Rectal smooth muscle tissue (tissue), 1 donor: ENCODE measurements at regions not wholly inside any gene's neighbourhood (a gene's known extent, or its start where the extent isn't known, plus 50 kb on each side); places are given as distances from the start of the nearest gene placed in this dataset.

Experiments
- H3K27ac ChIP-seq: one replicate; pipeline ENCODE4 v1.7.0; 2013; ENCODE audit warnings: low read depth, low read length, inconsistent platforms
- H3K27me3 ChIP-seq: one replicate; pipeline ENCODE4 v1.7.0; 2013; ENCODE audit warnings: low read length; ENCODE audit not compliant: control insufficient read depth, insufficient read depth
- H3K36me3 ChIP-seq: one replicate; pipeline ENCODE4 v1.7.0; 2013; ENCODE audit warnings: low read length; ENCODE audit not compliant: control insufficient read depth, insufficient read depth
- H3K4me1 ChIP-seq: one replicate; pipeline ENCODE4 v1.7.0; 2013; ENCODE audit warnings: low read length; ENCODE audit not compliant: control insufficient read depth, insufficient read depth
- H3K4me3 ChIP-seq: one replicate; pipeline ENCODE4 v1.7.0; 2013; ENCODE audit warnings: low read length
- H3K9ac ChIP-seq: one replicate; pipeline ENCODE4 v1.7.0; 2013; ENCODE audit warnings: low read length

DNA sequence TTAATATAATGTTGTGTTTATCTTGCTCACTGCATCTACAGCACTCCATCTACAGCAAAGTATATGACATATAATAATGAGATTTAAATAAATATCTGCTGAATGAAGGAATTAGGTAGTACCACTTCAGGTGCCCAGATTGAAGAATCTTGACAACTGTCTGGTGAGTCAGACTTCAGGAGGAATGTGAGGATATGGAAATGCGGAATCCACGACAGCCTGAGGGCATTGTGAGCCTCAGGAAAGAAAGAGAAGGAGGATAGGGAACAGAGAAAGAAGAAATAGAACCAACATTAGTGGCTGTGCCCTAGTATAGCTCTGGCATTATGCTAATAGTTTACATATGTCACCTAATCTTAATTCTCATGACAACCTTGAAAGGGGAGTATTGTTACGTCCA lies 304.4 kb downstream of the AASDHPPT start:
- Histone ChIP-seq H3K4me3 (no peak overlapping the region), H3K27ac (no peak overlapping the region), H3K36me3 (no peaks in the 10 kb centered on the region), H3K4me1 (no peaks in the 10 kb centered on the region), H3K27me3 (no peaks in the 10 kb centered on the region), H3K9ac (no peak overlapping the region)

DNA sequence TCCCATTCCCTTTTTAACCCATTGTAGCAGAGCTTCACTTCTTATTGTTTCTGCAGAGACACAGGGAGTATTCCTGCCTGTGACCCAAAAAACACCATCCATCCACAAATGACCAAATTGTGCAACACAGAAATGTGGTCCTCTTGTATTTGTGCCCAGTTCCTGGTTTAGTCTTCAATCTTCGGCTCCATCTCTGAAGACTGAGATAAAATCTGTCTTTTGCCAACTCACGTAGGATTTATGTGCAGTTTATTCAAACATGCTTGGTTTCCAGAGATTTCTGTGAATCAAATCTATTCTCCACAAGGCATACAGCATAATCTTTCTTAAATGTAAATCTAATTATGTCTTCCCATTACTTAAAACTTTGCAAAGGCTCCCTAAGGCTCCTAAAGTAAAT lies 307.0 kb downstream of the AASDHPPT start:
- Histone ChIP-seq H3K36me3 (no peaks in the 10 kb centered on the region), H3K27me3 (no peaks in the 10 kb centered on the region), H3K4me3 (no peak overlapping the region), H3K27ac (no peak overlapping the region), H3K9ac (no peak overlapping the region), H3K4me1 (no peaks in the 10 kb centered on the region)

DNA sequence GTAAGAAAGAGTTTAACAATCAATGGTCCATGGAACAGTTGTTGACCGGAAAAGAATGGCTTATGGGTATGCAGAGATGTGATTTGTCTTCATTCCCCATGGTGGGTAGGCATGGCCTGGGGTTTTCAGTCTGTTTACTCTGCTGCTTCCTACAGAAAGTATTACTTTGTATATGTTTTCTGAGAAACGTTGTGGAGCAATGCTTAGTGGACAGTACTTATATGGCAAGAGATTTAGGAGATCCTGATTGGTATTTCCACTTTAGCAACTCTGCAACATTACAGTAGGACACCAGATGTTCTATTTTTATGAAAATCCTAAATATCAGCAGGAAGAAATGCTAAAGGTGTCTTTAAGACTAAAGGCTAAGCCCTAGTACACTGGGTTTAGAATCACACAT lies 309.1 kb downstream of the AASDHPPT start:
- no peak overlapping the region for H3K27ac ChIP-seq
- no peaks in the 10 kb centered on the region for H3K27me3 ChIP-seq
- H3K4me3 ChIP-seq = no peak overlapping the region
- no peaks in the 10 kb centered on the region for H3K36me3 ChIP-seq
- no peak overlapping the region for H3K9ac ChIP-seq
- H3K4me1 ChIP-seq = no peaks in the 10 kb centered on the region

DNA sequence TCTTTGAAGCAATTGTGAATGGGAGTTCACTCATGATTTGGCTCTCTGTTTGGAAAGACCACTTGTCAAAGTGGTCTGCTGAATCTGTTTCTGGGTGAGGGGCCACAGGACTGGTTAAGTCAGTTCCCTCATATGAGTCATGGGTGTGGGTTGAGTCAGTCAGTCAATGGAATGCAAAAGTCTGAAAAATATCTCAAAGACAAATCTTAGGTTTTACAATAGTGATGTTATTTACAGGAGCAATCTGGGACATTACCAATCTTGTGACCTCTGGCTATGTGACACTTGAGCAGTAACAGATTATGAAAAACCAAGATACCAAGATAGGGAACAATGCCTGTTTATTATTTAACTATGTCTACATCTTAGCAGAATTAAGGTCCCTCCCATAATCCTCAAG lies 311.6 kb downstream of the AASDHPPT start:
- no peaks in the 10 kb centered on the region for H3K36me3 ChIP-seq
- H3K4me3 ChIP-seq = no peak overlapping the region
- H3K9ac ChIP-seq = no peak overlapping the region

DNA sequence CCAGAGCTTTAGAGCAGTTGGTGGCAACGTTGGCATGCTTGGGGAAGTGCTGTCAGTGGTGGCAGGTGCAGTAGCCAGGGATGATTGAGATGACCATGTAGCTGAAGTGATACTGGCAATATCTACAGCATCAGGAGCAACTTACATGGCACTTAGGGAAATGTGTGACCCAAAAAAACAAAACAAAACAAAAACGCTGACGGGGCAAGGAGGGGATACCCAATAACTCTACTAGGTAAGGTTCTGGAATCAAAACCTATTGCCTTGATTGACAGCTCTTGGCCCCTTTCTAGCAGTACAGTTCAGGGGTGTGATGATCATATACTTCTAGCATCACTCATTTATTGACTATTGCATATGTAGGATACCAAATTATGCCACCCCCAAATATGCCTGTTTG lies 312.6 kb downstream of the AASDHPPT start:
- H3K36me3 ChIP-seq = no peaks in the 10 kb centered on the region
- H3K9ac ChIP-seq = no peak overlapping the region
- no peaks in the 10 kb centered on the region for H3K27me3 ChIP-seq
- no peak overlapping the region for H3K27ac ChIP-seq
- H3K4me3 ChIP-seq = no peak overlapping the region
- no peaks in the 10 kb centered on the region for H3K4me1 ChIP-seq

More for the DNA sequence above, 311.6 kb downstream of the AASDHPPT start:
- Histone ChIP-seq H3K27me3 (no peaks in the 10 kb centered on the region), H3K4me1 (no peaks in the 10 kb centered on the region), H3K27ac (no peak overlapping the region)

DNA sequence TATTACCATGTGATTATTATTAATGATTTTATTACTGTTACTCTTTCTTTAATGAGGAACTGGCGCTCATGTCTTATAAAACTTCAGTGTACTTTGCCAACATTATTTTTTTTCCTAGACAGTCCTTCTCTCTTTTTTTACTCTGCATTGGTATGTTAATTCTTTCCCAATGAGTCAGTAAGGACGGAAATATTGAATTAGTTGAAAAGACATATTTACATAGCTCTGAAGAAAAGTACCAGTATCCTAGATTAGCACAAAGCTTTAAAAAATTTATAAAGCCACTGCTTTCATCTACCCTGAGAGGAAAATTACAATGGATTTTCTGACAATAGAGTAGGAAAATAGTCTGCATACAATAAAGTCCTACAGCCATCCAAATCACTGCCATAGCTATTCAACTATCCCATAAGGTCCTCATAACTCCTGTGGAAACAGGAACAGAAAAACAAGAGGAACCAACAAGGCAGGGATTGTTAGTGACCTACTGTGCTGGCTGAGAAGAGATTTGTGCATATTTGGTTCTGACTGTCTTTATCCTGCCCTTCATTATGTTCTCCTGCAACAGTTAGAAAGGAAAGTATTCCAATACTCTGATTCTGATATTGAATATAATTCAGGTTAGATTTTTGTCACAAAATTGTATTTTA lies 314.4 kb downstream of the AASDHPPT start:
- Histone ChIP-seq H3K27me3 (no peaks in the 10 kb centered on the region), H3K27ac (no peak overlapping the region), H3K4me3 (no peak overlapping the region), H3K36me3 (no peaks in the 10 kb centered on the region), H3K4me1 (no peaks in the 10 kb centered on the region), H3K9ac (no peak overlapping the region)

DNA sequence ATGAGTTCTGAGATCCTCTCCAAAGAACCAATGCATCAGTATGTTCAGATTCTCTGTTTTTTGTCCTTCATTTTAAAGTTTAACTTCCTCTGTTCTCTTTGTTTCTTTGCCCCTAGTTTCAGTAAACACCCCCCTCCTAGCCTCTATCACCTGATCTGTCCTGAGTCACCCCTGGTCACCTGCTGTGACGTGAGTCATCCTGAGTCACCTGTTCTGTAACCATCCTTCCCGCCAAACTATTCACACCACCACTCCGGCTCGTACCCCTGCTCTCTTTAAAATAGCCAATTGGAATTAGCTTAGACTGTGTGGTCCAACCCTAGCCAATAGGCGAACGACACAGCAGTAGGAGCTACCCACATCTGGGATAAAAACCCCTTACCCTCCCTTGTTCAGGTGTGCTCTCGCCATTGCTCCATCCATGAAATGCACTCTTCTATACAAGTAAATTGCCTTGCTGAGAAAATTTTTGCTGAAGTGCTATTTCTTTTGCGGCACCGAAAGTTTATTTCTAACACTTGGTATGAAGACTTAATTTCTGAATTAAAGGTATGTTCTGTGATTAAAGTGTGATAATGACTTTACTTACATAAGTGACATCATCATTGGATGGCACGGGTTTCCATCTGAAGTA lies 318.4 kb downstream of the AASDHPPT start:
- Histone ChIP-seq H3K36me3 (no peaks in the 10 kb centered on the region), H3K27me3 (no peaks in the 10 kb centered on the region), H3K27ac (no peak overlapping the region), H3K4me1 (peaks cover 4% of the 10 kb centered on the region), H3K4me3 (no peak overlapping the region), H3K9ac (no peak overlapping the region)

DNA sequence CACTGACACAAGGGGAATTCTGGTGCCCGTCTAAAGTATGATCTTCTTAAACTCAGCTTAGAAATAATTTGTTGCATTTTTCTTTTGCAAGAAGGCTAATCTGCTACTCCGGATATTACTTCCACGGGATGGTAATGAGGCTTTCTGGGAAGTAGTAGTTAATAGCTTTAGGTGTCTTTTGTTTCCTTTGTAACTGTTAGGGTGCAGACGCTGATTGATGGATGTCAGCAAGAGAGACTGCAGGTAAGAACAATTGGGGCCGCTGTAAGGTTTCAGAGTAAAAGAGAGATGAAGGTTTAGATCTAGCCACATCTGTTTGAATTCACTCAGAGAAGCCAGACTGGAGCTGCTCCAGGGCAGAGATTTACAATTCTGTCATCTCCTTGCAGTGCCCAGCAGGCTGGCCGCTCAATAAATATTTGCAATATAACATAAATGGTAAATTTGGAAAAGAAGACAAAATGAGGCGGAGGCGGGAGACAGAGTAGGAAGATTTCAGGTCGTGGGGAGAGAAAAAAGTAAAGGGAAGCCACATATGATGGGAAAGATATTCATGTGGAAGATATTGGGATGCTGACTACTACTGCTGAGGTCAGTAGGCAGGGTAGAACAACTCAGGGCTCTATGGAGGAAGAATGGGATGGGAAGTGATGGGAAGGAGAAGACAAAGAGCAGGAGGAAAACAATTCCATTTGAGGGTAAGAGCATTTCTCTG lies 320.5 kb downstream of the AASDHPPT start:
- H3K9ac ChIP-seq = no peak overlapping the region

DNA sequence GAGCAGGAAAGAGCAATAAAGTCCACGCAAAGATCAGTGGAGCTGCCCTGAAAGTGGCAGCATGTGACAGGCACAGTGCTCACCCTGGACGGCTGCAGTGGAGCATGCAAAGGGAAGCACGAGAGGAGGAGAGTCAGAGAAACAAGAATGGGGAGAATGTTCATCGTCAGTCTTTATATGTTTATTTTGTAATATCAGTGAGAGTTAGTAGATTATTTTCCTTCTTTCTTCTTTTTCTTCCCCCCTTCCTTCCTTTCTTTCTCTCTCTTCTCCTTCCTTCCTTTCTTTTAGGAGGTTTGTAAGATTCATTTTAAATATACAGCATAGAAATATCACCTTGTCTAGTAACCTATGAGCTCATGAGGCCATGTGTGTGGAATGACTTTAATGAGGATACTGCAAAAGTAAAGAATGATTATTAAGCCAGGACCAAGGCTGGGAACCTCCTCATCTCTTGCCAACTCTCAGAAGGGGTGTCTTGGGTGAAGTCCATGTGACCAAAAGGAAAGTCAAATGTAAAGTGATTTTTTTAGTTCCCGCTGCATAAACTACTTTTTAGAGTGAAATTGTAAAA lies 321.1 kb downstream of the AASDHPPT start:
- no peaks in the 10 kb centered on the region for H3K27me3 ChIP-seq

More for the DNA sequence above, 320.5 kb downstream of the AASDHPPT start:
- Histone ChIP-seq H3K27me3 (no peaks in the 10 kb centered on the region), H3K4me3 (no peak overlapping the region), H3K27ac (peak overlapping the region; percentile 1), H3K36me3 (no peaks in the 10 kb centered on the region), H3K4me1 (peaks cover 4% of the 10 kb centered on the region)

DNA sequence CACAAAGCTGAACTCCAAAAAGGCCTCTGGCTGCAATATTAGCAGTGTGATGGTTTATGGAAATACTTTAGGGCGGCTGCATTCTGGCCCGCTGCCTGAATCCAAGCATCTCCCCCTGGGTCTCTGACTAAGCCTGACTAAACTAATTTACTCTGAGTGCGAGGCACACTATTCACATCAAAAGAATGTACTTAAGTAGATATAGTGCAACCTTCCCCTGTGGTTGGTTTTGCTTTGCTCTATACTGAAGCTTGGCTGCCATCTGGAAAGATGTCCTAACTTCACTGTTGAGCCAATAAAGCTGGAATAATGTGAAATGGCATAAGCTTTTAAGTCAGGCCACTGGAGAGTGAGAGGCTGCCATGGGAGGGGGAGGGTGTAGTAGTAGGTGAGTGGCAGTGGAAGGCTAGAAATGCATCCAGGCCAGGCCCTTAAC lies 321.6 kb downstream of the AASDHPPT start:
- Histone ChIP-seq H3K36me3 (no peaks in the 10 kb centered on the region), H3K9ac (no peak overlapping the region), H3K27ac (no peak overlapping the region), H3K4me3 (no peak overlapping the region), H3K4me1 (peaks cover 4% of the 10 kb centered on the region), H3K27me3 (no peaks in the 10 kb centered on the region)

More for the DNA sequence above, 321.1 kb downstream of the AASDHPPT start:
- no peak overlapping the region for H3K4me3 ChIP-seq
- peak overlapping the region; percentile 1 for H3K27ac ChIP-seq
- H3K4me1 ChIP-seq = peaks cover 4% of the 10 kb centered on the region
- no peak overlapping the region for H3K9ac ChIP-seq
- no peaks in the 10 kb centered on the region for H3K36me3 ChIP-seq

DNA sequence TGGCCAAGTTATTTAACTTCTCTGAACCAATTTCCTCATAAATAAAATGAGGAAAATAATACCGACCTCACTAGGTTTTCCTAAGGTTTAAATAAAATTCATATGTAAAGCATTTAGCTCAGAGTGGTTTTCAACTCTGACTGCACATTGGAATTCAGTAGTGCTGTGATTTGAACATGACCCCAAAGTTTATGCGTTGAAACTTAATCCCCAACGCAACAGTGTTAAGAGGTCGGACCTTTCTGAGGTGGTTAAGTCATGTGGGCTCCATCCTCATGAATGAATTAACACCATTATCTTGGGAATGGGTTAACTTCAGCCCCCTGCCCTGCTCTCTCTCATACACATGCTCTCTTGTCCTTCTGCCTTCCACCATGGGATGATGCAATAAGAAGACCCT lies 322.2 kb downstream of the AASDHPPT start:
- no peak overlapping the region for H3K27ac ChIP-seq
- no peak overlapping the region for H3K9ac ChIP-seq
- H3K27me3 ChIP-seq = no peaks in the 10 kb centered on the region
- H3K4me1 ChIP-seq = peaks cover 4% of the 10 kb centered on the region
- H3K36me3 ChIP-seq = no peaks in the 10 kb centered on the region
- H3K4me3 ChIP-seq = no peak overlapping the region

DNA sequence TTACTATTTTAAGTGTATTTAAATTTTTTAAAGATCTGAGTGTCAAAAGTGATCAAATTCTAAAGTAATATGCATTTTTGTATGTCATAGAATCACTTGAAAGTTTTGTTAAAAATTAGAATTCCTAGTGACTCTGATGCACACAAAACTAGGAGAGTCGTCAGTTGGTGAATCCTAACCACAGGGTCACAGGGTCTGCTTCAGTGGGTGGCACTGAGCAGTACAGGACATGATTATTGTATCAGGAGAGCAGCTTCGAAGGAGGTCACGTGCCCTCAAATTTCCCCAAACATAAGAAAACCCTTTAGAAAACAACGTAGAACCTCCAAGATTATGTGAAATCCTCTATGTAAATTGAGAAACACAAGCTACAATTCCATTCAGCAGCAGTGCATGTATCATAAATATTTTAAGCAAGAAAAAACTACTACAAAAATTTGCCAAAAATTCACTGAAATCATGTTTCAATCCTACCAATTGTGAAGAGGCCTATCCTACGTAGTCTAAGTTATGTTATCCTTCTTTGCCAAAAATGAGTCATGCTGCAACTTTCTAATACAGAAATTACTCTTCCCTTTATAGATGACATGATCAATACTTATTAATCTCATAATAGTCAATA lies 323.6 kb downstream of the AASDHPPT start:
- no peaks in the 10 kb centered on the region for H3K36me3 ChIP-seq
- H3K27me3 ChIP-seq = no peaks in the 10 kb centered on the region
- no peak overlapping the region for H3K4me3 ChIP-seq
- no peak overlapping the region for H3K27ac ChIP-seq
- H3K4me1 ChIP-seq = peaks cover 4% of the 10 kb centered on the region
- no peak overlapping the region for H3K9ac ChIP-seq
